Right atrium auricular region (tissue), 2 donors: ENCODE measurements at regions not wholly inside any gene's neighbourhood (a gene's known extent, or its start where the extent isn't known, plus 50 kb on each side); places are given as distances from the start of the nearest gene placed in this dataset.

Source experiments
- DNase-seq: peaks from one replicate; pipeline ENCODE4 v3.0.0-alpha.2; 2019; ENCODE audit warnings: low spot score
- H3K27ac ChIP-seq, 2 donors: fragments of 200-600 bp; sonication (generic); 1 replicate in 1 of 2; 2 replicates in 1 of 2; pipeline ENCODE4 v1.5.1; 2016 to 2019
- H3K27me3 ChIP-seq, 2 donors: fragments of 200-600 bp; sonication (generic); one replicate each; pipeline versions ENCODE4 v1.5.1 to v1.6.0; 2017 to 2019
- H3K36me3 ChIP-seq: fragments of 200-600 bp; sonication (generic); one replicate; pipeline ENCODE4 v1.5.1; 2016
- H3K4me1 ChIP-seq, 2 donors: fragments of 200-600 bp; sonication (generic); one replicate each; pipeline versions ENCODE4 v1.5.1 to v1.6.0; 2017 to 2019
- H3K4me3 ChIP-seq, 2 donors: fragments of 200-600 bp; sonication (generic); 1 replicate in 1 of 2; 2 replicates in 1 of 2; pipeline ENCODE4 v1.5.1; 2017 to 2019; ENCODE audit warnings: mild to moderate bottlenecking in 1 of 2, moderate library complexity in 1 of 2
- H3K9me3 ChIP-seq, 2 donors: fragments of 200-600 bp; sonication (generic); one replicate each; pipeline ENCODE4 v1.5.1; 2019
- CTCF ChIP-seq, 2 donors: fragments of 200-600 bp; sonication (generic); IDR thresholded peaks; one replicate each; pipeline ENCODE4 v1.5.1; 2019; ENCODE audit warnings: antibody characterized with exemption in 2 of 2

- Histone ChIP-seq H3K27me3 (no peaks in the 10 kb centered on the region), H3K27ac (peak overlapping the region in 1 of 2 donors; percentile 35)
Measured at GRCh38 chr2:224196810-224197209, 157.7 kb upstream of the SERPINE2 start.

GRCh38 chr2:224195925-224196571 is 157.0 kb upstream of the SERPINE2 start:
- peaks cover 0 to 7% of the 10 kb centered on the region in 2 donors for H3K4me1 ChIP-seq
- no peaks in the 10 kb centered on the region for H3K9me3 ChIP-seq
- no peak for TF ChIP-seq CTCF (IDR thresholded peaks at IDR 0.05)
- H3K4me3 ChIP-seq = no peak overlapping the region
- no peaks in the 10 kb centered on the region for H3K36me3 ChIP-seq
- peak overlapping the region in 1 of 2 donors; percentile 35 for H3K27ac ChIP-seq
- H3K27me3 ChIP-seq = no peaks in the 10 kb centered on the region
- DNase-seq = no peak

More at GRCh38 chr2:224196810-224197209, 157.7 kb upstream of the SERPINE2 start:
- Histone ChIP-seq H3K4me1 (peaks cover 0 to 7% of the 10 kb centered on the region in 2 donors), H3K36me3 (no peaks in the 10 kb centered on the region), H3K4me3 (no peak overlapping the region), H3K9me3 (no peaks in the 10 kb centered on the region)
- no peak for TF ChIP-seq CTCF (IDR thresholded peaks at IDR 0.05)
- no peak for DNase-seq

- no peak overlapping the region for H3K4me3 ChIP-seq
- peaks cover 0 to 7% of the 10 kb centered on the region in 2 donors for H3K4me1 ChIP-seq
- no peaks in the 10 kb centered on the region for H3K9me3 ChIP-seq
- TF ChIP-seq CTCF (IDR thresholded peaks at IDR 0.05) = no peak
- no peaks in the 10 kb centered on the region for H3K36me3 ChIP-seq
- no peak overlapping the region for H3K27ac ChIP-seq
- no peaks in the 10 kb centered on the region for H3K27me3 ChIP-seq
- no peak for DNase-seq
Measured at GRCh38 chr2:224194161-224194560, 155.1 kb upstream of the SERPINE2 start.

- peaks cover 0 to 7% of the 10 kb centered on the region in 2 donors for H3K4me1 ChIP-seq
- TF ChIP-seq CTCF (IDR thresholded peaks at IDR 0.05) = no peak
- H3K4me3 ChIP-seq = no peak overlapping the region
- no peaks in the 10 kb centered on the region for H3K27me3 ChIP-seq
- no peaks in the 10 kb centered on the region for H3K9me3 ChIP-seq
- H3K36me3 ChIP-seq = no peaks in the 10 kb centered on the region
- no peak overlapping the region for H3K27ac ChIP-seq
- DNase-seq = no peak
Measured at GRCh38 chr2:224191465-224191864, 152.4 kb upstream of the SERPINE2 start.

- H3K36me3 ChIP-seq = no peaks in the 10 kb centered on the region
- no peak for DNase-seq
- peaks cover 0 to 5% of the 10 kb centered on the region in 2 donors for H3K4me1 ChIP-seq
- H3K27me3 ChIP-seq = no peaks in the 10 kb centered on the region
- no peak overlapping the region for H3K27ac ChIP-seq
- no peak for TF ChIP-seq CTCF (IDR thresholded peaks at IDR 0.05)
- no peaks in the 10 kb centered on the region for H3K9me3 ChIP-seq
- H3K4me3 ChIP-seq = no peak overlapping the region
Measured at GRCh38 chr2:224190936-224191270, 151.8 kb upstream of the SERPINE2 start.
